Inferior parietal cortex (tissue), 1 donor: ENCODE measurements at regions not wholly inside any gene's neighbourhood (a gene's known extent, or its start where the extent isn't known, plus 50 kb on each side); places are given as distances from the start of the nearest gene placed in this dataset.
"Not testable (repeated sequence)": the region's sequence is repeated elsewhere in the genome, so short reads cannot be mapped to it uniquely, and the experiment has no call there.

ENCODE experiments used
- DNase-seq: peaks from one replicate; pipeline ENCODE4 v3.0.0-alpha.2; 2016; ENCODE audit errors: extremely low spot score

GRCh38 chr16:51981725-51982124 is 565.2 kb downstream of the TOX3 start:
- no peak for DNase-seq

DNA sequence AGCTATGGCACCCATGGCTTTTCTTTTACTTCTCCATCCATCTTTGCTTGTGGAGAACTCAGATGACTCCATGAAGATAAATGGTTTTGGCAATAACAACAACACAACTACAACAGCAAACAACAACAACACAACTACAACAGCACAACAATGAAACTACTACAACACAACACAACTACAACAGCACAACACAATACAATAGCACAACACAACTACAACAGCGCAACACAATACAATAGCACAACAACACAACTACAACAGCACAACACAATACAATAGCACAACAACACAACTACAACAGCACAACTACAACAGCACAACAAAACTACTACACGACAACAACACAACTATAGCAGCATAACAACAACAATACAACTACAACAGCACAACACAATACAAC is 569.4 kb downstream of the TOX3 start:
- not testable (repeated sequence) for DNase-seq

GRCh38 chr16:51971184-51971583 is 575.8 kb downstream of the TOX3 start:
- DNase-seq: no peak

DNA sequence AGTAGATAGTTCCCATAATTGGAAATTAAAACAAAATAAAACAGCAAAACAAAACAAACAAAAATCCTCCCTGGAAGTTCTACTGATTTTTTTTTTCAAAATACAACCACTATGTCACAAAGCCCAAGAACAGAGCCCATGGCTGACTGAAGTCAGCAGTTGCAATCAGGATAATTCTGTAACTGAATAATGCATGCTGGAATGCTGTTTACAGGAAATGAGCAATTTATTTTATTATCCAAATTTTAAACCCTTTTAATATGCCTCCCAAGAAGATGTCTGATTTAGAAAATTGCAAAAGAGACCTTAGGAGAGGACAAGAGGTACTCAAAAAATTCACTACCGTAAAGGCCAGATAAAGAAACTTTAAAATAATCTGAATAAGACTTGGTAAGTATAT is 578.2 kb downstream of the TOX3 start:
- DNase-seq: no peak

GRCh38 chr16:51967646-51968045 is 579.3 kb downstream of the TOX3 start:
- DNase-seq: no peak

GRCh38 chr16:51960931-51961330 is 586.0 kb downstream of the TOX3 start:
- no peak for DNase-seq

GRCh38 chr16:51953286-51953985 is 593.5 kb downstream of the TOX3 start:
- DNase-seq: no peak

- DNase-seq: no peak
Observed at GRCh38 chr16:51952500-51952899, 594.4 kb downstream of the TOX3 start.

DNA sequence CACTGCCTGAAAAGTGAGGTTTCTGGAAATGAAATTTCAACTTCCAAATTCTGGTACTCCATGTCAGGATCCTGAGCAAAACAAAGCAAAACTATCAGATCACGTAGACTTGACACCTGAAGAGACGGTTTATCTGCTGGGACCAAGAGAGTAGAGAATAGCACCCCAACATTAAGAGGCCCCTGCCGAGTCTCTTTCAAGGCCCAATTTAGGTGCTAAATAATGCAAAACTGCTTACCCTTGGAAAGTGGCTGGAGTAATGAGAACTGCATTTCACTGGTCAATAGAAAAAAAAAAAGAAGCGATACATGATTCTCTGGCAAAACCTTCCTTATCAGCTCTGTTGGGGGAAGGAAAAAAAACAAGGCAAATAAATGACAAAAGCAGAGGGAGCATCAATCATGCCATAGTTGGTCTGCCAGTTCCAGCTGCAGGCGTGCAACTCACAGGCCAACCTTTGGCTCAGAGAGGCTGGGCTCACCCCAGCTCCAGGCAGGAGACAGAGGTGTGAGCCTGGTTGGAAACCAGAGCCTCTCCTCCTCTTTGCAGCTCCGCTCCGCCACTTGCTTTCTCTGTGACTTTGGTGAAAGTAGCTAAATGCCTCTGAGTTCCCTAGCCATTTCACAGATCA is 595.2 kb downstream of the TOX3 start:
- DNase-seq: no peak

- DNase-seq: no peak
Observed at GRCh38 chr16:51950118-51950780, 596.7 kb downstream of the TOX3 start.

- no peak for DNase-seq
Observed at GRCh38 chr16:51949282-51949681, 597.7 kb downstream of the TOX3 start.

GRCh38 chr16:51941412-51941811 is 605.5 kb downstream of the TOX3 start:
- no peak for DNase-seq

- no peak for DNase-seq
Observed at GRCh38 chr16:51940183-51940582, 606.8 kb downstream of the TOX3 start.

GRCh38 chr16:51939378-51939871 is 607.5 kb downstream of the TOX3 start:
- no peak for DNase-seq

GRCh38 chr16:51938861-51939260 is 608.1 kb downstream of the TOX3 start:
- DNase-seq: no peak

- DNase-seq: no peak
Observed at GRCh38 chr16:51937771-51938170, 609.2 kb downstream of the TOX3 start.

DNA sequence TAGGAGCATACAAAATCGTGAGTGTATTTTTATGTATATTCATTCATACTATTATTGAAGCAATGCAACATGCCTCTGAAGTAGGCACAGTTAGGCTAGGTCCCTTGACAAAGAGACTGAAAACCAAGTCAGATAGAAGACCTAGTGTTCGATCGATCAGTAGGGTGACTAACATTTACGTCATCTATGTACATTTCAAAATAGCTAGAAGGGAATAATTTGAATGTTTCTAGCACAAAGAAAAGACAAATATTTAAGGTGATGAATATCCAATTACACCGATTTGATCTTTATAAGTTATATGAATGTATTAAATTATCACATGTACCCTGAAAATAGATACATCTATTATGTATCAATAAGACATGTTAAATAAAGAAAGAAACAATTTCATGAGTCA is 610.1 kb downstream of the TOX3 start:
- DNase-seq: no peak

- DNase-seq: no peak
Observed at GRCh38 chr16:51932317-51932716, 614.6 kb downstream of the TOX3 start.

DNA sequence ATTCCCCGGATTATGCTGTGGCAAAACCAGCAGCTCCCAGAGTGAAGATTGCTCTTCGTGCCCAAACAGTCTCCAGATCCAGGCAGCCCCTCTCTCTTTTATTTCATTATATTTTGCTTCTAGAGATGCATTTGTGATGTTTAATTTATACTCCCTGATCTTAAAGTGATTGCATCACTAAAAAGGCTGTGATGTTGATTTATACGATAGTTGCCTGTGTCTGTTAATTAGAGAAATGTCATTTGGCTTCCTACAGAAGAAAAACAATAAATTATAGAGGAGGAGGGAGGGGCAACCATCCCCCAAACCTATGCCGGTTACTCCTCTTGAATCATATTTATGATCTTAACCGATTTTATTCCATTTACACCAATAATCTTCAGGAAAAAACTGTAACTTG is 615.3 kb downstream of the TOX3 start:
- no peak for DNase-seq

DNA sequence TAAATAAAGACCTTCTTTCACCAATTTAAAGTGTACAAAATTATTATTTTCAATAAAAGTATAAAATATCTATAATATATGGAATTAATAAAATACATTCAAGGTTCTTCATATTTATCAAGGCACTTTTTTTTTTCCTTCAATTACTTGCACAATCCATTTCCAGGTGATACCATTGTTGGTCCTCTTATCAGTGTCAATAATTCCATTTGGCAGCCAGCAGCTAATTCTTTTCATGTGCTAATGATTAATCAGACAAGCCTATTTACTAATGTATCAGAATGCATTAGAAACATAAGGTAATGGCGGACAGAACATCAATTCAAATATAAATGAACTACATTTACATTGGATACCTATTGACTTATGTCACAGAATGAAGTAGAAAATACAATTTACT is 622.2 kb downstream of the TOX3 start:
- DNase-seq: no peak

GRCh38 chr16:51922476-51922875 is 624.5 kb downstream of the TOX3 start:
- no peak for DNase-seq

GRCh38 chr16:51919736-51920135 is 627.2 kb downstream of the TOX3 start:
- DNase-seq: no peak

- DNase-seq: no peak
Observed at GRCh38 chr16:51916814-51917213, 630.1 kb downstream of the TOX3 start.
